ENCODE measurements at regions not wholly inside any gene's neighbourhood (a gene's known extent, or its start where the extent isn't known, plus 50 kb on each side); places are given as distances from the start of the nearest gene placed in this dataset.

- H3K4me1 ChIP-seq (replicated peaks in 1 of 4; ENCODE audit: control insufficient read depth in 3 of 4, insufficient read depth in 4 of 4, low read length in 3 of 4), result no peaks in the 10 kb centered on the region
- ChIA-PET POLR2A (ENCODE audit: partially characterized antibody) (no interaction called here), CTCF (ENCODE audit: partially characterized antibody) (interaction anchor here (0.6 to 1.2 kb wide), 2 partner anchors 8 to 13 kb away, joined by 3 read pairs; no protein-coding TSS in a partner anchor)
- no peak overlapping the region for H3K4me2 ChIP-seq (ENCODE audit: insufficient read depth in 1 of 2, low read depth in 2 of 2, low read length in 2 of 2)
- DNase-seq (ENCODE audit: low read depth in 1 of 2, low spot score in 2 of 2) (no peak), FAIRE-seq (no peak)
- H3K18ac ChIP-seq (ENCODE audit: extremely low read depth, low read length), result no peak overlapping the region
- no peaks in the 10 kb centered on the region for H3K9me3 ChIP-seq (ENCODE audit: insufficient read depth in 2 of 2, low read depth in 1 of 2, low read length in 1 of 2)
- no peak overlapping the region for H2BK15ac ChIP-seq (ENCODE audit: low read length)
- H3K27ac ChIP-seq (ENCODE audit: low read depth, low read length), result no peak overlapping the region
- H2AFZ ChIP-seq (ENCODE audit: low read length), result no peak overlapping the region
- H3K23ac ChIP-seq (ENCODE audit: insufficient read length), result no peak overlapping the region
- H2BK120ac ChIP-seq (replicated peaks; ENCODE audit: low read depth, low read length), result no peak overlapping the region
- no peak overlapping the region for H2BK5ac ChIP-seq (ENCODE audit: low read depth, low read length)
- no peaks in the 10 kb centered on the region for H3K23me2 ChIP-seq (ENCODE audit: low read depth, low read length)
- no peak overlapping the region for H3K9ac ChIP-seq (replicated peaks in 1 of 4; ENCODE audit: extremely low read depth in 1 of 4, low read depth in 3 of 4, low read length in 3 of 4)
- H2BK12ac ChIP-seq (ENCODE audit: low read depth, low read length), result no peak overlapping the region
- H3K27me3 ChIP-seq (replicated peaks in 1 of 4; ENCODE audit: control insufficient read depth in 3 of 4, extremely low read depth in 1 of 4, insufficient read depth in 3 of 4, low read length in 3 of 4), result no peaks in the 10 kb centered on the region
- no peak overlapping the region for H3K14ac ChIP-seq (ENCODE audit: insufficient read length)
- no peak overlapping the region for H3K56ac ChIP-seq (replicated peaks; ENCODE audit: insufficient read length, low read depth, low read length)
- H4K91ac ChIP-seq (replicated peaks; ENCODE audit: insufficient read length, low read length), result no peak overlapping the region
- H3K4ac ChIP-seq (replicated peaks; ENCODE audit: insufficient read length, low read depth, low read length), result no peak overlapping the region
- no peak overlapping the region for H4K5ac ChIP-seq (ENCODE audit: insufficient read length, low read depth, low read length)
- no peak overlapping the region for H3K4me3 ChIP-seq (ENCODE audit: extremely low read depth in 1 of 4, insufficient read depth in 2 of 4, low read depth in 3 of 4, low read length in 4 of 4)
- no peaks in the 10 kb centered on the region for H4K20me1 ChIP-seq (replicated peaks in 1 of 2; ENCODE audit: control insufficient read depth in 1 of 2, insufficient read depth in 2 of 2, low read length in 2 of 2)
- H3K79me1 ChIP-seq (ENCODE audit: low read depth, low read length), result no peaks in the 10 kb centered on the region
- no peaks in the 10 kb centered on the region for H3K36me3 ChIP-seq (ENCODE audit: control insufficient read depth in 2 of 4, insufficient read depth in 4 of 4, low read length in 3 of 4)
- H2BK20ac ChIP-seq (ENCODE audit: low read length), result no peak overlapping the region
- WGBS, 2 experiments (ENCODE audit: extremely low coverage in 1 of 2, insufficient coverage in 1 of 2, insufficient read length in 1 of 2, insufficient replicate concordance in 2 of 2, low coverage in 1 of 2, low lambda C conversion rate in 2 of 2, missing lambda C conversion rate in 1 of 2), result 71% methylated on average over 5 of the region's 5 CpGs; no CpG with 5 or more reads in 1 of the 2 experiments
- H2AK5ac ChIP-seq (ENCODE audit: low read depth, low read length), result no peak overlapping the region
- H4K8ac ChIP-seq (ENCODE audit: extremely low read depth, insufficient read depth, low read length), result no peak overlapping the region
- no peaks in the 10 kb centered on the region for H3K79me2 ChIP-seq (ENCODE audit: control insufficient read depth in 1 of 2, insufficient read depth in 2 of 2, low read length in 2 of 2)
Observed at GRCh38 chr2:208584378-208584985, 177.9 kb downstream of the PTH2R start.
